HepG2 (cell line): ENCODE measurements at regions not wholly inside any gene's neighbourhood (a gene's known extent, or its start where the extent isn't known, plus 50 kb on each side); places are given as distances from the start of the nearest gene placed in this dataset.

Experiments used
- ATAC-seq: fragments of 200-7000 bp; cut with Tn5 transposase; 3 replicates; pipeline ENCODE4 v1.9.1; 2020; ENCODE audit warnings: mild to moderate bottlenecking, moderate library complexity
- BruUV-seq: library from RNA; stranded (reverse); fragments of 400-500 nt; replicated peaks from 2 replicates; lab custom pipeline; 2021; lab: Mats Ljungman, UMichigan
- CTCF ChIA-PET: fragments of 300-600 bp; formaldehyde crosslinking; extraction: SDS; loops from one replicate; lab custom pipeline; 2021; ENCODE audit warnings: low total read pairs, inconsistent platforms, low intra/inter-chr PET ratio; lab: Yijun Ruan, JAX
- POLR2A ChIA-PET: fragments of 350-600 bp; sonication (Branson Sonifier 250); formaldehyde crosslinking; loops from one replicate; lab custom pipeline; 2020; ENCODE audit warnings: antibody characterized with exemption, inconsistent platforms; lab: Yijun Ruan, JAX
- DNase-seq: peaks from one replicate; pipeline ENCODE4 v3.0.0-alpha.2; 2015; ENCODE audit warnings: low spot score
- FAIRE-seq: peaks from 3 replicates; lab custom pipeline; 2011; peaks lifted over from hg19 to GRCh38; lab: Jason Lieb, UNC
- H2AFZ ChIP-seq: one replicate; pipeline ENCODE4 v1.6.1; 2011; ENCODE audit warnings: low read length, inconsistent platforms
- H3K27ac ChIP-seq: fragments of 300-600 bp; 3 replicates; pipeline ENCODE4 v1.8.0; 2011; ENCODE audit warnings: mixed run types, mild to moderate bottlenecking, mixed read lengths, low read length, inconsistent platforms; ENCODE audit not compliant: insufficient read depth; ENCODE audit errors: extremely low read length
- H3K27me3 ChIP-seq, 2 experiments: fragments of 200-600 bp in 1 of 2; 2 replicates in 1 of 2; 3 replicates in 1 of 2; pipeline versions ENCODE4 v1.6.0 to v1.8.0; 2011; ENCODE audit warnings: low read length in 2 of 2, mild to moderate bottlenecking in 2 of 2, moderate library complexity in 2 of 2, inconsistent platforms in 1 of 2; ENCODE audit not compliant: insufficient read depth in 2 of 2, control insufficient read depth in 1 of 2
- H3K36me3 ChIP-seq, 2 experiments: fragments of 200-600 bp in 1 of 2; replicated peaks in 1 of 2; 2 replicates in 1 of 2; 3 replicates in 1 of 2; pipeline versions ENCODE4 v1.5.1 to v1.8.0; 2011; ENCODE audit warnings: low read length in 2 of 2, inconsistent platforms in 1 of 2; ENCODE audit not compliant: insufficient read depth in 2 of 2, control insufficient read depth in 1 of 2
- H3K4me1 ChIP-seq: 2 replicates; pipeline ENCODE4 v1.5.1; 2012; ENCODE audit warnings: low read length, inconsistent platforms; ENCODE audit not compliant: insufficient read depth
- H3K4me2 ChIP-seq: 2 replicates; pipeline ENCODE4 v1.6.0; 2011; ENCODE audit warnings: low read depth, low read length, inconsistent platforms
- H3K4me3 ChIP-seq, 3 experiments: fragments of 200-600 bp in 1 of 3; sonication (generic), shearing (Covaris generic) in 1 of 3; replicated peaks in 1 of 3; 2 replicates each; pipeline ENCODE4 v1.5.1; 2011 to 2016; ENCODE audit warnings: low read length in 3 of 3, inconsistent platforms in 2 of 3, low read depth in 2 of 3, mild to moderate bottlenecking in 2 of 3, control low read depth in 1 of 3, mixed read lengths in 1 of 3; ENCODE audit not compliant: insufficient read depth in 1 of 3
- H3K79me2 ChIP-seq: one replicate; pipeline ENCODE4 v1.6.1; 2011; ENCODE audit warnings: low read length, inconsistent platforms; ENCODE audit not compliant: insufficient read depth
- H3K9ac ChIP-seq: 2 replicates; pipeline ENCODE4 v1.6.0; 2011; ENCODE audit warnings: mild to moderate bottlenecking, low read depth, low read length, inconsistent platforms; ENCODE audit not compliant: insufficient read depth
- H3K9me3 ChIP-seq: 2 replicates; pipeline ENCODE4 v1.5.1; 2012; ENCODE audit warnings: mild to moderate bottlenecking, low read length
- H4K20me1 ChIP-seq: 2 replicates; pipeline ENCODE4 v1.6.0; 2011; ENCODE audit warnings: inconsistent platforms, mild to moderate bottlenecking, low read length, moderate library complexity; ENCODE audit not compliant: insufficient read depth
- NCOA2 ChIP-seq: sonication (generic); formaldehyde crosslinking; IDR thresholded peaks from 2 replicates; pipeline ENCODE4 v1.8.0; 2022; ENCODE audit warnings: inconsistent platforms
- RNF2 ChIP-seq: fragments of 450-650 bp; conservative IDR thresholded peaks from 2 replicates; pipeline ENCODE4 v1.6.1; 2016; ENCODE audit warnings: low read depth
- RXRA ChIP-seq: sonication (generic); formaldehyde crosslinking; IDR thresholded peaks from 2 replicates; pipeline ENCODE4 v1.5.1; 2020; ENCODE audit warnings: missing genetic modification reagents
- SP140L ChIP-seq: sonication (generic); formaldehyde crosslinking; IDR thresholded peaks from 2 replicates; pipeline ENCODE4 v1.4.0; 2020; ENCODE audit warnings: missing genetic modification reagents, borderline replicate concordance
- ZMYM2 ChIP-seq: sonication (generic); formaldehyde crosslinking; IDR thresholded peaks from 2 replicates; pipeline ENCODE4 v1.8.0; 2022; ENCODE audit warnings: mild to moderate bottlenecking, missing genetic modification reagents
- ZNF263 ChIP-seq: sonication (generic); formaldehyde crosslinking; IDR thresholded peaks from 2 replicates; pipeline ENCODE4 v1.4.0; 2020; ENCODE audit warnings: missing genetic modification reagents
- WGBS: methylation state at CpG from one replicate; pipeline ENCODE4 v1.1.6; 2017; ENCODE audit warnings: low lambda C conversion rate; 5-methylcytosine and 5-hydroxymethylcytosine counted together
- in situ Hi-C: cut with HindIII; loops from 2 replicates; pipeline ENCODE4 v1.10.0; 2017; ENCODE audit warnings: low pct_unique_long_range_greater_than_20kb; ENCODE audit not compliant: extremely low pct_ligation_motif_present
- intact Hi-C: fragments of 100-400 bp; cut with micrococcal nuclease; formaldehyde crosslinking; loops from one replicate; pipeline ENCODE4 v1.10.0; 2022; ENCODE audit not compliant: unreplicated experiment
- TF ChIP-seq, protein P1 (sequence below): sonication (generic); formaldehyde crosslinking; IDR thresholded peaks from 2 replicates; pipeline ENCODE4 v1.5.0; 2020; ENCODE audit warnings: mild to moderate bottlenecking, missing genetic modification reagents, borderline replicate concordance

GRCh38 chr9:107387409-107387808 lies 102.2 kb downstream of the KLF4 start (continued):
- TF ChIP-seq, protein P1, sequence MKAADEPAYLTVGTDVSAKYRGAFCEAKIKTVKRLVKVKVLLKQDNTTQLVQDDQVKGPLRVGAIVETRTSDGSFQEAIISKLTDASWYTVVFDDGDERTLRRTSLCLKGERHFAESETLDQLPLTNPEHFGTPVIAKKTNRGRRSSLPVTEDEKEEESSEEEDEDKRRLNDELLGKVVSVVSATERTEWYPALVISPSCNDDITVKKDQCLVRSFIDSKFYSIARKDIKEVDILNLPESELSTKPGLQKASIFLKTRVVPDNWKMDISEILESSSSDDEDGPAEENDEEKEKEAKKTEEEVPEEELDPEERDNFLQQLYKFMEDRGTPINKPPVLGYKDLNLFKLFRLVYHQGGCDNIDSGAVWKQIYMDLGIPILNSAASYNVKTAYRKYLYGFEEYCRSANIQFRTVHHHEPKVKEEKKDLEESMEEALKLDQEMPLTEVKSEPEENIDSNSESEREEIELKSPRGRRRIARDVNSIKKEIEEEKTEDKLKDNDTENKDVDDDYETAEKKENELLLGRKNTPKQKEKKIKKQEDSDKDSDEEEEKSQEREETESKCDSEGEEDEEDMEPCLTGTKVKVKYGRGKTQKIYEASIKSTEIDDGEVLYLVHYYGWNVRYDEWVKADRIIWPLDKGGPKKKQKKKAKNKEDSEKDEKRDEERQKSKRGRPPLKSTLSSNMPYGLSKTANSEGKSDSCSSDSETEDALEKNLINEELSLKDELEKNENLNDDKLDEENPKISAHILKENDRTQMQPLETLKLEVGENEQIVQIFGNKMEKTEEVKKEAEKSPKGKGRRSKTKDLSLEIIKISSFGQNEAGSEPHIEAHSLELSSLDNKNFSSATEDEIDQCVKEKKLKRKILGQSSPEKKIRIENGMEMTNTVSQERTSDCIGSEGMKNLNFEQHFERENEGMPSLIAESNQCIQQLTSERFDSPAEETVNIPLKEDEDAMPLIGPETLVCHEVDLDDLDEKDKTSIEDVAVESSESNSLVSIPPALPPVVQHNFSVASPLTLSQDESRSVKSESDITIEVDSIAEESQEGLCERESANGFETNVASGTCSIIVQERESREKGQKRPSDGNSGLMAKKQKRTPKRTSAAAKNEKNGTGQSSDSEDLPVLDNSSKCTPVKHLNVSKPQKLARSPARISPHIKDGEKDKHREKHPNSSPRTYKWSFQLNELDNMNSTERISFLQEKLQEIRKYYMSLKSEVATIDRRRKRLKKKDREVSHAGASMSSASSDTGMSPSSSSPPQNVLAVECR (CRISPR knock-in tag): no peak
- no peak for TF ChIP-seq SP140L
- TF ChIP-seq, all 625 proteins: peak for 0

- Histone ChIP-seq H3K9me3 (no peaks in the 10 kb centered on the region), H3K79me2 (no peaks in the 10 kb centered on the region), H3K4me2 (no peak overlapping the region), H4K20me1 (no peaks in the 10 kb centered on the region), H3K27me3 (no peaks in the 10 kb centered on the region), H3K4me3 (no peak overlapping the region), H3K36me3 (no peaks in the 10 kb centered on the region), H2AFZ (no peak overlapping the region), H3K9ac (no peak overlapping the region), H3K4me1 (peaks cover 21% of the 10 kb centered on the region), H3K27ac (no peak overlapping the region)
- ATAC-seq (no peak), FAIRE-seq (no peak), DNase-seq (no peak)
- CTCF ChIA-PET: no interaction called here
- 33% methylated on average over 1 of the region's 1 CpG for WGBS
- intact Hi-C loops: loop anchor here (5.0 kb wide), 1 partner anchor 559 kb away; no protein-coding TSS in a partner anchor
- TF ChIP-seq NCOA2 (CRISPR knock-in tag) (no peak), ZNF263 (no peak), ZMYM2 (no peak), RXRA (CRISPR knock-in tag) (no peak), RNF2 (no peak)
- BruUV-seq: no TSS peak
- in situ Hi-C loops: no loop called here
- POLR2A ChIA-PET: no interaction called here
Observed at GRCh38 chr9:107386396-107386795, 103.2 kb downstream of the KLF4 start.
